ENCODE measurements at regions not wholly inside any gene's neighbourhood (a gene's known extent, or its start where the extent isn't known, plus 50 kb on each side); places are given as distances from the start of the nearest gene placed in this dataset.

DNA sequence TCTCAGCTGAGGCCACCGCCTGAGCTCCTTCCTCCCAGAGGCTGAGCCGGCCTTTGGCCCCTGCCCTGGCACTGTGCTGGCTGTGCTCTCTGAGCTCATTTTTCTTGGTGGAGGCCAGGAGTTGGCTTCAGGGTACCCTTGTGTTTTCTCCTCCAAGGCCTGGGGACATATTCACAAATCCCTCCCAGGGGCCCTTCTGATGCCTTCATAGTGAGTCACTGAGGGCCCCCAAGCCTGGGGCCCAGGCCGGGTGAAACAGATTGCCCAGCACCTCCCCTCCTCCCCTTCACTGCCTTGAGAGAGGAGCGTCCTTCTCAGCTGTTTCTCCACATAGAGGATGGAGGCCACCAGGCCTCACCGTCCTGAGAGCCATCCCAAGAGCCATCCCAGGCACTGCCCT is 105.8 kb downstream of the SIK1 start:
- TF ChIP-seq, protein P1, sequence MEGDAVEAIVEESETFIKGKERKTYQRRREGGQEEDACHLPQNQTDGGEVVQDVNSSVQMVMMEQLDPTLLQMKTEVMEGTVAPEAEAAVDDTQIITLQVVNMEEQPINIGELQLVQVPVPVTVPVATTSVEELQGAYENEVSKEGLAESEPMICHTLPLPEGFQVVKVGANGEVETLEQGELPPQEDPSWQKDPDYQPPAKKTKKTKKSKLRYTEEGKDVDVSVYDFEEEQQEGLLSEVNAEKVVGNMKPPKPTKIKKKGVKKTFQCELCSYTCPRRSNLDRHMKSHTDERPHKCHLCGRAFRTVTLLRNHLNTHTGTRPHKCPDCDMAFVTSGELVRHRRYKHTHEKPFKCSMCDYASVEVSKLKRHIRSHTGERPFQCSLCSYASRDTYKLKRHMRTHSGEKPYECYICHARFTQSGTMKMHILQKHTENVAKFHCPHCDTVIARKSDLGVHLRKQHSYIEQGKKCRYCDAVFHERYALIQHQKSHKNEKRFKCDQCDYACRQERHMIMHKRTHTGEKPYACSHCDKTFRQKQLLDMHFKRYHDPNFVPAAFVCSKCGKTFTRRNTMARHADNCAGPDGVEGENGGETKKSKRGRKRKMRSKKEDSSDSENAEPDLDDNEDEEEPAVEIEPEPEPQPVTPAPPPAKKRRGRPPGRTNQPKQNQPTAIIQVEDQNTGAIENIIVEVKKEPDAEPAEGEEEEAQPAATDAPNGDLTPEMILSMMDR (IDR thresholded peaks at IDR 0.05; ENCODE audit: low read length) = no peak
- no peak for TF ChIP-seq EZH2 (IDR thresholded peaks at IDR 0.05; ENCODE audit: borderline replicate concordance, low read length)
- no peaks in the 10 kb centered on the region for H3K9me2 ChIP-seq (ENCODE audit: low read depth, low read length)
- peaks cover 6% of the 10 kb centered on the region for H3K4me1 ChIP-seq (ENCODE audit: insufficient read depth, low read length, severe bottlenecking)
- H3K79me2 ChIP-seq (ENCODE audit: insufficient read depth, low read length) = no peaks in the 10 kb centered on the region
- no peak overlapping the region for H3K27ac ChIP-seq (ENCODE audit: low read depth, low read length, poor library complexity, severe bottlenecking)
- no peak overlapping the region for H3K9ac ChIP-seq (ENCODE audit: low read length)
- H3K36me3 ChIP-seq (ENCODE audit: insufficient read depth, low read length) = no peaks in the 10 kb centered on the region; the same call in 1 of the 2 replicates
- no peak overlapping the region for H2AFZ ChIP-seq (ENCODE audit: low read length)
- H3K4me2 ChIP-seq (ENCODE audit: low read length) = no peak overlapping the region
- H3K27me3 ChIP-seq (ENCODE audit: insufficient read depth, low read length) = peaks cover 29% of the 10 kb centered on the region
- H3K9me3 ChIP-seq (ENCODE audit: low read length) = no peaks in the 10 kb centered on the region
- no peaks in the 10 kb centered on the region for H4K20me1 ChIP-seq (ENCODE audit: insufficient read depth, low read length)
- no peak overlapping the region for H3K4me3 ChIP-seq (ENCODE audit: low read depth, low read length, poor library complexity, severe bottlenecking)
- no peaks in the 10 kb centered on the region for H3F3A ChIP-seq (ENCODE audit: insufficient read depth, low read length)

- no peaks in the 10 kb centered on the region; the same call in 1 of the 2 replicates for H3K36me3 ChIP-seq (ENCODE audit: insufficient read depth, low read length)
Observed at GRCh38 chr21:43320526-43320925, 106.4 kb downstream of the SIK1 start.

GRCh38 chr21:43318841-43319781 is 107.8 kb downstream of the SIK1 start:
- Histone ChIP-seq H3K4me2 (ENCODE audit: low read length) (no peak overlapping the region), H3K9ac (ENCODE audit: low read length) (no peak overlapping the region), H2AFZ (ENCODE audit: low read length) (no peak overlapping the region), H3K79me2 (ENCODE audit: insufficient read depth, low read length) (no peaks in the 10 kb centered on the region), H3K9me2 (ENCODE audit: low read depth, low read length) (no peaks in the 10 kb centered on the region), H4K20me1 (ENCODE audit: insufficient read depth, low read length) (no peaks in the 10 kb centered on the region), H3K36me3 (ENCODE audit: insufficient read depth, low read length) (no peaks in the 10 kb centered on the region; the same call in 1 of the 2 replicates), H3K4me1 (ENCODE audit: insufficient read depth, low read length, severe bottlenecking) (peaks cover 1% of the 10 kb centered on the region), H3K4me3 (ENCODE audit: low read depth, low read length, poor library complexity, severe bottlenecking) (no peak overlapping the region), H3K27ac (ENCODE audit: low read depth, low read length, poor library complexity, severe bottlenecking) (no peak overlapping the region), H3K27me3 (ENCODE audit: insufficient read depth, low read length) (peaks cover 27% of the 10 kb centered on the region), H3K9me3 (ENCODE audit: low read length) (no peaks in the 10 kb centered on the region), H3F3A (ENCODE audit: insufficient read depth, low read length) (no peaks in the 10 kb centered on the region)
- TF ChIP-seq, protein P1 (IDR thresholded peaks at IDR 0.05; ENCODE audit: low read length) = no peak
- no peak for TF ChIP-seq EZH2 (IDR thresholded peaks at IDR 0.05; ENCODE audit: borderline replicate concordance, low read length)

More at GRCh38 chr21:43320526-43320925, 106.4 kb downstream of the SIK1 start:
- H3K27ac ChIP-seq (ENCODE audit: low read depth, low read length, poor library complexity, severe bottlenecking) = no peak overlapping the region
- H4K20me1 ChIP-seq (ENCODE audit: insufficient read depth, low read length) = no peaks in the 10 kb centered on the region
- H3K79me2 ChIP-seq (ENCODE audit: insufficient read depth, low read length) = no peaks in the 10 kb centered on the region
- peaks cover 29% of the 10 kb centered on the region for H3K27me3 ChIP-seq (ENCODE audit: insufficient read depth, low read length)
- H3K4me2 ChIP-seq (ENCODE audit: low read length) = no peak overlapping the region
- no peaks in the 10 kb centered on the region for H3F3A ChIP-seq (ENCODE audit: insufficient read depth, low read length)
- no peak overlapping the region for H3K9ac ChIP-seq (ENCODE audit: low read length)
- H3K9me3 ChIP-seq (ENCODE audit: low read length) = no peaks in the 10 kb centered on the region
- H2AFZ ChIP-seq (ENCODE audit: low read length) = no peak overlapping the region
- no peak for TF ChIP-seq EZH2 (IDR thresholded peaks at IDR 0.05; ENCODE audit: borderline replicate concordance, low read length)
- TF ChIP-seq, protein P1 (IDR thresholded peaks at IDR 0.05; ENCODE audit: low read length) = no peak
- H3K4me1 ChIP-seq (ENCODE audit: insufficient read depth, low read length, severe bottlenecking) = peaks cover 2% of the 10 kb centered on the region
- H3K9me2 ChIP-seq (ENCODE audit: low read depth, low read length) = no peaks in the 10 kb centered on the region
- no peak overlapping the region for H3K4me3 ChIP-seq (ENCODE audit: low read depth, low read length, poor library complexity, severe bottlenecking)
